Natural killer cell treated with Interleukin-12 subunit alpha and Interleukin-12 subunit beta and Interleukin-15 and Interleukin-18, amount 100 ng/mL, for 72 hours (primary cell): ENCODE measurements at regions not wholly inside any gene's neighbourhood (a gene's known extent, or its start where the extent isn't known, plus 50 kb on each side); places are given as distances from the start of the nearest gene placed in this dataset.
A peak's percentile ranks its signal among the peaks of the same experiment; 100 is the strongest.
"Not testable (repeated sequence)": the region's sequence is repeated elsewhere in the genome, so short reads cannot be mapped to it uniquely, and the experiment has no call there.

Experiments used
- ATAC-seq, 2 donors: fragments of 150-1000 bp; cut with Tn5 transposase in 1 of 2; sonication (Bioruptor Pico), chemical (Tn5 transposase) in 1 of 2; 2 replicates each; pipeline ENCODE4 v1.10.0; 2021
- DNase-seq: peaks from one replicate; pipeline ENCODE4 v3.0.0; 2022; ENCODE audit warnings: low spot score
- H3K27ac Mint-ChIP-seq, 2 donors: 1 replicate in 1 of 2; 2 replicates in 1 of 2; pipeline ENCODE4 v1.8.0; 2022; ENCODE audit warnings: mixed read lengths in 2 of 2, mild to moderate bottlenecking in 1 of 2, moderate library complexity in 1 of 2
- H3K27me3 Mint-ChIP-seq, 2 donors: 1 replicate in 1 of 2; 2 replicates in 1 of 2; pipeline ENCODE4 v1.8.0; 2022; ENCODE audit warnings: mixed read lengths in 2 of 2
- H3K36me3 Mint-ChIP-seq: one replicate; pipeline ENCODE4 v1.8.0; 2022; ENCODE audit warnings: mixed read lengths
- H3K4me1 Mint-ChIP-seq, 2 donors: 1 replicate in 1 of 2; 2 replicates in 1 of 2; pipeline ENCODE4 v1.8.0; 2022; ENCODE audit warnings: low read depth in 2 of 2, mixed read lengths in 2 of 2, mild to moderate bottlenecking in 1 of 2
- H3K4me3 Mint-ChIP-seq: one replicate; pipeline ENCODE4 v1.8.0; 2022; ENCODE audit warnings: mixed read lengths
- H3K9me3 Mint-ChIP-seq: 2 replicates; pipeline ENCODE4 v1.8.0; 2022; ENCODE audit warnings: mixed read lengths

- DNase-seq (no peak), ATAC-seq (no peak)
- Mint-ChIP-seq H3K27me3 (peaks cover 0 to 5% of the 10 kb centered on the region in 2 donors), H3K4me3 (no peak overlapping the region), H3K36me3 (no peaks in the 10 kb centered on the region), H3K4me1 (no peaks in the 10 kb centered on the region), H3K9me3 (no peaks in the 10 kb centered on the region), H3K27ac (no peak overlapping the region)
These were observed 116.7 kb downstream of the MFAP3L start for GRCh38 chr4:169909479-169909878.

GRCh38 chr4:169907705-169908104 is 118.5 kb downstream of the MFAP3L start:
- H3K4me1 Mint-ChIP-seq, result no peaks in the 10 kb centered on the region
- peaks cover 9 to 15% of the 10 kb centered on the region in 2 donors for H3K27me3 Mint-ChIP-seq
- H3K27ac Mint-ChIP-seq, result no peak overlapping the region
- ATAC-seq (no peak), DNase-seq (no peak)
- no peak overlapping the region for H3K4me3 Mint-ChIP-seq
- H3K36me3 Mint-ChIP-seq, result no peaks in the 10 kb centered on the region
- H3K9me3 Mint-ChIP-seq, result no peaks in the 10 kb centered on the region

DNA sequence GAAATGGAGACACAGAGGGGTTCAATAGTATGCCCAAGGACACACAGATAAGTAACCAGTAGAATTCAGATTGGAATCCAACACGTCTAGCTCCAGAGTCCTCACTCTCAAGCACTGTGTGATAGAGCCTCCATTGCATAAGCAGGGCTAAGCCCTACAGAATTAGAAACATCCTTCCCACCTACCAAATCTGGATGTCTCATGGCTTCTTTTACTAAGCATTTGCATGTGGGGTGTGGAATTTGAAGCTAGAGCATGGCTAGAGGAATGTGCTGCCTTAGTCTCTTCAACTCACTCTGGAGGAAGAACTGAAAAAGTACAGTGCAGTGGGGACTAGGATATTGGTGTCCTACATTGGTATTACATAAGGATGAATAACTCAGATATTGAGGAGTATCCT is 119.4 kb downstream of the MFAP3L start:
- Mint-ChIP-seq H3K27me3 (peaks cover 9 to 17% of the 10 kb centered on the region in 2 donors), H3K36me3 (no peaks in the 10 kb centered on the region), H3K9me3 (no peaks in the 10 kb centered on the region), H3K4me3 (no peak overlapping the region), H3K27ac (no peak overlapping the region), H3K4me1 (no peaks in the 10 kb centered on the region)
- no peak for DNase-seq
- no peak for ATAC-seq

- H3K27ac Mint-ChIP-seq, result no peak overlapping the region
- ATAC-seq, result no peak
These were observed 120.1 kb downstream of the MFAP3L start for GRCh38 chr4:169906104-169906503.

DNA sequence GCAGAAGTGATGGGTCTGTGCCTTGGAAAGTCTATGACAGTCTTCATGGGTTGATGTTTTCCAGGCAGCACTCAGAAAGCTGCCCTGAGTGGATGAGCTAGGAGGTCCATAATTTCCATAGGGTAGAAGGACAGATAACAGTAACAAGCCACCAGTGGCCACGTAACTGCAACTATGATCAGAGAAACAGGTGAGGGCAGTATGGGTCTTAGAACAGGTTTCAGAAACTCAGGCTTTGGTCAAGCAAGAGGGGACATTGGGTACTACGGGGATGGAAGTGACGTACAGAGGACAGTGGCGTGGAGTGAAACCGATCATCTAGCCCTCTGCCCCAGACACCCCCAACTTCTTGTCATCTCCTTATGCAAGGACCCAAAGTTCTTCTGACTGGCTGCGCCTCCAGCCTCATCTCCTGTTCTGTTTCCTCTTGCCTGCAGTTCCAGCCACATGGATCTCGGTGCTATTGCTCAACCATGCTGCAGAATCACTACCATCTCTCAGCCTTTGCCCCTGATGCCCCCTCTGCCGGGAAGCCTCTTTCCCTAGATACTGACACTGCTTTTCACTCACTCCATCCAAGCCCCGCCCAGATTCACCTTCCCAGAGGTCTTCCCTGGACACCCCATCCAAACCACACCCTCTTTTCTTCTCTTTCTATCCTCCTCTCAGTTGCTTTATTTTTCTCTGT is 123.4 kb downstream of the MFAP3L start:
- ATAC-seq (no peak), DNase-seq (no peak)
- H3K36me3 Mint-ChIP-seq, result no peaks in the 10 kb centered on the region
- H3K27ac Mint-ChIP-seq, result no peak overlapping the region
- peaks cover 10 to 17% of the 10 kb centered on the region in 2 donors for H3K27me3 Mint-ChIP-seq
- H3K4me1 Mint-ChIP-seq, result no peaks in the 10 kb centered on the region
- no peaks in the 10 kb centered on the region for H3K9me3 Mint-ChIP-seq
- no peak overlapping the region for H3K4me3 Mint-ChIP-seq

More at GRCh38 chr4:169906104-169906503, 120.1 kb downstream of the MFAP3L start:
- H3K9me3 Mint-ChIP-seq, result no peaks in the 10 kb centered on the region
- no peak for DNase-seq
- no peaks in the 10 kb centered on the region for H3K4me1 Mint-ChIP-seq
- H3K4me3 Mint-ChIP-seq, result no peak overlapping the region
- peaks cover 9 to 17% of the 10 kb centered on the region in 2 donors for H3K27me3 Mint-ChIP-seq
- no peaks in the 10 kb centered on the region for H3K36me3 Mint-ChIP-seq

DNA sequence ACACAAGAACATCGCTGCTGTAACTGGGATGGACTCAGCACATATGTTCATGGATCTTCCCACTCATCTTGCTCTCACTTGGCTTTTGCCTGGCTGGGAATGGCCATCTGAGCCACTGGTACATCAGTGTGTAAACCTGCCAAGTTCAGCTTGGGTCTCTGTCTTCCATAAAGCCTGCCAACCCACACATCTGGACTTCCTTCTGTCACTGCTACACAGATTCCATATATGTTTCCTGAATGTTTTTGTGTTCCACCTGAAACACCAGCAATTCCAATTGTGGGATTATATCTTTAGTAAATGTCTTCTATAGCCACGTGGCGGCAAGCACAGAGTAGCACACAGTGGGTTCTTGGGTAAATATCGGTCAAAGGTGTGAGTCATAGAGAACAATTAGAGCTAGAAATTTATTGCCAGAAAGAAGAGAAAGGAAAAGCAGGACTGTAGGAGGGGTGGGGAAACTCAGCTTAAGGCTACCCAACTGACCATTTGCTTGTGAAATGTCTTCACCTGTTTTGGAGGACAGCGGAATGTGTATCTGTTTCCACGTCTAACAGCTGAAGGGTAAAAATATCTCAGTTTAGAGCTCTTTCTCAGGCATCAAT is 125.9 kb downstream of the MFAP3L start:
- Mint-ChIP-seq H3K4me3 (no peak overlapping the region), H3K4me1 (no peaks in the 10 kb centered on the region), H3K27me3 (peaks cover 10 to 17% of the 10 kb centered on the region in 2 donors), H3K27ac (no peak overlapping the region), H3K36me3 (no peaks in the 10 kb centered on the region), H3K9me3 (no peaks in the 10 kb centered on the region)
- ATAC-seq, result no peak
- DNase-seq, result no peak

DNA sequence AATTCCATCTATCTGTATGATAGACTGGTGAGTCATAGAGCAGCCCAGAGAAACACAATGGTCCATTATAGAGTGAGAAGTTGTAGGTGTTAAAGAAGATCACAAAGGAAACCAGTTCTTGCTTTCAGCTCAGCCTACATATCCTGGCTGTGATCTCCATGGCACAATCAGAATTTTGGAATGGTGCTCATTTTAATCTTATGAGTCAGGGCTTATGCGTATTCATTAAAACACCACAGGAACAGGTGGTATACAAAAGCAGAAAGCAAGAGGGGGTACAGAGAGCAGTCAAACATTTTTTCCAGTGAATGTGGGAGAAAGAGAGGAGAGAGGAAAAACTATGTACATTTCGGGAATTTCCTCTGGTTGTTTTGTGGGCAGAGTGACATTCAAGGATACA is 126.9 kb downstream of the MFAP3L start:
- Mint-ChIP-seq H3K27ac (no peak overlapping the region), H3K9me3 (no peaks in the 10 kb centered on the region), H3K27me3 (peaks cover 10 to 17% of the 10 kb centered on the region in 2 donors), H3K4me1 (no peaks in the 10 kb centered on the region), H3K36me3 (no peaks in the 10 kb centered on the region), H3K4me3 (no peak overlapping the region)
- ATAC-seq, result no peak
- no peak for DNase-seq

- H3K9me3 Mint-ChIP-seq, result no peaks in the 10 kb centered on the region
These were observed 128.1 kb downstream of the MFAP3L start for GRCh38 chr4:169898095-169898494.

DNA sequence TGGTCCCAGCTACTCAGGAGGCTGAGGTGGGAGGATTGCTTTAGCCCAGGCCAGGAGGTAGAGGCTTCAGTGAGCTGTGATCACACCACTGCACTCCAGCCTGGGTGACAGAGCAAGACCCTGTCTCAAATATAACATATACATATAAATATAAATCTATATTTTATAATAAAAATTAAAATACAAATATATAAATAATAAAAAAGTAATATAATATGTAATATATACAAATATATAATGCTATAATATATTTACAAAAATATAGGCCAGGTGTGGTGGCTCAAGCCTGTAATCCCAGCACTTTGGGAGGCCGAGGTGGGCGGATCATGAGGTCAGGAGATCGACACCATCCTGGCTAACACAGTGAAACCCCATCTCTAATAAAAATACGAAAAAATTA is 131.4 kb downstream of the MFAP3L start:
- H3K27me3 Mint-ChIP-seq, H3K36me3 Mint-ChIP-seq, H3K4me1 Mint-ChIP-seq: not testable (repeated sequence)

More at GRCh38 chr4:169898095-169898494, 128.1 kb downstream of the MFAP3L start:
- DNase-seq (no peak), ATAC-seq (no peak)
- H3K36me3 Mint-ChIP-seq, result no peaks in the 10 kb centered on the region
- no peak overlapping the region for H3K27ac Mint-ChIP-seq
- no peak overlapping the region for H3K4me3 Mint-ChIP-seq
- no peaks in the 10 kb centered on the region for H3K4me1 Mint-ChIP-seq
- peaks cover 6 to 7% of the 10 kb centered on the region in 2 donors for H3K27me3 Mint-ChIP-seq

GRCh38 chr4:169885893-169886292 is 128.1 kb upstream of the HPF1 start:
- Mint-ChIP-seq H3K27me3 (peaks cover 0 to 3% of the 10 kb centered on the region in 2 donors), H3K4me3 (no peak overlapping the region), H3K36me3 (no peaks in the 10 kb centered on the region), H3K4me1 (no peaks in the 10 kb centered on the region), H3K27ac (no peak overlapping the region), H3K9me3 (peaks cover 2% of the 10 kb centered on the region)
- ATAC-seq, result no peak
- DNase-seq, result no peak

More for the DNA sequence above, 131.4 kb downstream of the MFAP3L start:
- not testable (repeated sequence) for H3K9me3 Mint-ChIP-seq, ATAC-seq, DNase-seq, H3K27ac Mint-ChIP-seq, H3K4me3 Mint-ChIP-seq

- H3K36me3 Mint-ChIP-seq, result no peaks in the 10 kb centered on the region
- H3K27me3 Mint-ChIP-seq, result peaks cover 7 to 8% of the 10 kb centered on the region in 2 donors
- H3K9me3 Mint-ChIP-seq, result no peaks in the 10 kb centered on the region
- no peak overlapping the region for H3K27ac Mint-ChIP-seq
- no peaks in the 10 kb centered on the region for H3K4me1 Mint-ChIP-seq
- ATAC-seq (peak; percentile 43 to 48), DNase-seq (no peak)
- no peak overlapping the region for H3K4me3 Mint-ChIP-seq
These were observed 124.0 kb upstream of the HPF1 start for GRCh38 chr4:169881769-169882168.

- Mint-ChIP-seq H3K27ac (no peak overlapping the region), H3K27me3 (peaks cover 10 to 17% of the 10 kb centered on the region in 2 donors), H3K4me3 (no peak overlapping the region), H3K4me1 (no peaks in the 10 kb centered on the region), H3K36me3 (no peaks in the 10 kb centered on the region), H3K9me3 (no peaks in the 10 kb centered on the region)
- no peak for ATAC-seq
- DNase-seq, result no peak
These were observed 112.8 kb upstream of the HPF1 start for GRCh38 chr4:169870507-169870906.

GRCh38 chr4:169869490-169869889 is 111.7 kb upstream of the HPF1 start:
- no peak for DNase-seq
- peaks cover 7 to 8% of the 10 kb centered on the region in 2 donors for H3K27me3 Mint-ChIP-seq
- H3K36me3 Mint-ChIP-seq, result no peaks in the 10 kb centered on the region
- no peak overlapping the region for H3K4me3 Mint-ChIP-seq
- H3K27ac Mint-ChIP-seq, result no peak overlapping the region
- no peak for ATAC-seq
- no peaks in the 10 kb centered on the region for H3K9me3 Mint-ChIP-seq
- H3K4me1 Mint-ChIP-seq, result no peaks in the 10 kb centered on the region

DNA sequence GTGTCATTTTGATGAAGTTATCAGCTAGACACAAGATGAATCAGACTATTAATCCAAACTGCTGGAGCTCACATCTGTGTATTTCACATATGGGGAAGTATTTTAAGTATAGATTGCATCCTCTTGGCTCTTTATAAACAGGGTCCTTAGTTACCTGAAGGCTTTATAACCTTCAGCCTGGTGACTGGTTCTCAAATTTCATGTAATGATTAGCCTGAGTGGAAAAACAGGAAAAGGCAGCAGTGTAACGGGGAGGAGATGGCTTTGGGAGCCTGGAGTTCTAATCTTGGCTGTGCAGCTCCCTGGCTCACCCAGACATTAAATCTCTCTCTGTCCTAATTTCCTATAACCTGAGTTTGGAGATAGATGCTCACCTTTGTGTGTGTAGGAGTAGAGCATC is 103.8 kb upstream of the HPF1 start:
- H3K36me3 Mint-ChIP-seq, result no peaks in the 10 kb centered on the region
- H3K9me3 Mint-ChIP-seq, result no peaks in the 10 kb centered on the region
- no peak overlapping the region for H3K4me3 Mint-ChIP-seq
- peaks cover 3 to 11% of the 10 kb centered on the region in 2 donors for H3K27me3 Mint-ChIP-seq
- no peak overlapping the region for H3K27ac Mint-ChIP-seq
- ATAC-seq (no peak), DNase-seq (no peak)
- no peaks in the 10 kb centered on the region for H3K4me1 Mint-ChIP-seq
